ENCODE measurements at regions not wholly inside any gene's neighbourhood (a gene's known extent, or its start where the extent isn't known, plus 50 kb on each side); places are given as distances from the start of the nearest gene placed in this dataset.

DNA sequence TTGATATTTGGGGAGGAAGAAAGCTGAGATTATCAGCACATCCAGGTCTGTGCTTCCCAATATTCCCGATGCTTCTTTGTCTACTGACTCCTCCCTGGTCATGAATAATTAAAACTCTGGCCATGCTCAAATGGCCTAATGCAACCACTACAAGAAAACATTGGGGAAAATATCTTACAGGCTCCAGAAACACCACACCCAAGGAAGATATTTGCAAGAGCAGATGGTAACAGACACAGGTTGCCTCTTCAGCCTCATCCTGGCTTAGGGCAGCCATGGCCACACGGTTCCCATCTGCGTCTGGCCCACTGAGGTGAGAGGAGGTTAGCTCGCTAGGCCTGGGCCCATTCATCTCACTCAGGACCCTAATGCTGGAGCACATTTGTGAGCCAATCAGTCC lies 108.4 kb upstream of the SDK1 start:
- TF ChIP-seq, protein P1, sequence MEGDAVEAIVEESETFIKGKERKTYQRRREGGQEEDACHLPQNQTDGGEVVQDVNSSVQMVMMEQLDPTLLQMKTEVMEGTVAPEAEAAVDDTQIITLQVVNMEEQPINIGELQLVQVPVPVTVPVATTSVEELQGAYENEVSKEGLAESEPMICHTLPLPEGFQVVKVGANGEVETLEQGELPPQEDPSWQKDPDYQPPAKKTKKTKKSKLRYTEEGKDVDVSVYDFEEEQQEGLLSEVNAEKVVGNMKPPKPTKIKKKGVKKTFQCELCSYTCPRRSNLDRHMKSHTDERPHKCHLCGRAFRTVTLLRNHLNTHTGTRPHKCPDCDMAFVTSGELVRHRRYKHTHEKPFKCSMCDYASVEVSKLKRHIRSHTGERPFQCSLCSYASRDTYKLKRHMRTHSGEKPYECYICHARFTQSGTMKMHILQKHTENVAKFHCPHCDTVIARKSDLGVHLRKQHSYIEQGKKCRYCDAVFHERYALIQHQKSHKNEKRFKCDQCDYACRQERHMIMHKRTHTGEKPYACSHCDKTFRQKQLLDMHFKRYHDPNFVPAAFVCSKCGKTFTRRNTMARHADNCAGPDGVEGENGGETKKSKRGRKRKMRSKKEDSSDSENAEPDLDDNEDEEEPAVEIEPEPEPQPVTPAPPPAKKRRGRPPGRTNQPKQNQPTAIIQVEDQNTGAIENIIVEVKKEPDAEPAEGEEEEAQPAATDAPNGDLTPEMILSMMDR (IDR thresholded peaks at IDR 0.05; ENCODE audit: low read depth, low read length, poor library complexity, severe bottlenecking), result no peak
- TF ChIP-seq EZH2phosphoT487 (IDR thresholded peaks at IDR 0.05; ENCODE audit: borderline replicate concordance, low read length), result no peak
